Ishikawa (cell line): ENCODE measurements at regions not wholly inside any gene's neighbourhood (a gene's known extent, or its start where the extent isn't known, plus 50 kb on each side); places are given as distances from the start of the nearest gene placed in this dataset.

Experiments
- CEBPB ChIP-seq: IDR thresholded peaks from 2 replicates; pipeline ENCODE4 v1.6.1; 2012
- CREB1 ChIP-seq: IDR thresholded peaks from 2 replicates; pipeline ENCODE4 v1.6.1; 2012; ENCODE audit warnings: low read depth
- EP300 ChIP-seq: IDR thresholded peaks from 2 replicates; pipeline ENCODE4 v1.6.1; 2012; ENCODE audit warnings: borderline replicate concordance
- REST ChIP-seq: IDR thresholded peaks from 2 replicates; pipeline ENCODE4 v1.6.1; 2012; ENCODE audit warnings: low read depth, mild to moderate bottlenecking
- TAF1 ChIP-seq: IDR thresholded peaks from 2 replicates; pipeline ENCODE4 v1.6.1; 2012; ENCODE audit warnings: low read depth, mild to moderate bottlenecking

- TF ChIP-seq CREB1 = no peak
- TF ChIP-seq TAF1 = no peak
- no peak for TF ChIP-seq REST
- no peak for TF ChIP-seq CEBPB
- no peak for TF ChIP-seq EP300
Observed at GRCh38 chr11:97234016-97234415, 844.2 kb downstream of the JRKL start.
